ENCODE measurements at regions not wholly inside any gene's neighbourhood (a gene's known extent, or its start where the extent isn't known, plus 50 kb on each side); places are given as distances from the start of the nearest gene placed in this dataset.

- Histone ChIP-seq H3K27ac (ENCODE audit: low read length) (no peak overlapping the region), H3K4me1 (ENCODE audit: control insufficient read depth, insufficient read depth, low read length) (no peaks in the 10 kb centered on the region), H3K4me3 (ENCODE audit: low read depth in 2 of 2, low read length in 2 of 2) (no peak overlapping the region), H3K36me3 (ENCODE audit: control insufficient read depth, insufficient read depth, low read length) (no peaks in the 10 kb centered on the region), H3K27me3 (ENCODE audit: control insufficient read depth, insufficient read depth, low read length) (peaks cover 9% of the 10 kb centered on the region), H3K9me3 (ENCODE audit: control insufficient read depth, insufficient read depth, low read depth, low read length) (no peaks in the 10 kb centered on the region)
- in situ Hi-C loops (cut with HindIII; ENCODE audit: low pct_unique_long_range_greater_than_20kb, low sequenced_read_pairs): no loop called here
- POLR2A ChIA-PET: no interaction called here
- DNase-seq (ENCODE audit: low read depth, low spot score): no peak
- intact Hi-C loops (cut with micrococcal nuclease; ENCODE audit: unreplicated experiment): no loop called here
- TF ChIP-seq CTCF (IDR thresholded peaks at IDR 0.05): no peak
- TF ChIP-seq TCF7L2 (IDR thresholded peaks at IDR 0.05; ENCODE audit: low read depth, low read length): no peak
- no peak for TF ChIP-seq POLR2AphosphoS5 (IDR thresholded peaks at IDR 0.05; ENCODE audit: low read depth, low read length)
- no peak for TF ChIP-seq REST (IDR thresholded peaks at IDR 0.05; ENCODE audit: insufficient read depth in 1 of 2, low read depth in 2 of 2, low read length in 1 of 2)
- TF ChIP-seq SIN3A (IDR thresholded peaks at IDR 0.05; ENCODE audit: borderline replicate concordance, insufficient read depth, low read depth, low read length): no peak
- CTCF ChIA-PET: no interaction called here
- BruUV-seq (replicated peaks): no TSS peak
- no peak for ATAC-seq
Observed at GRCh38 chr20:5492937-5493336, 117.9 kb downstream of the GPCPD1 start.

- no peak for TF ChIP-seq POLR2AphosphoS5 (IDR thresholded peaks at IDR 0.05; ENCODE audit: low read depth, low read length)
- TF ChIP-seq TCF7L2 (IDR thresholded peaks at IDR 0.05; ENCODE audit: low read depth, low read length): no peak
- no peak for TF ChIP-seq CTCF (IDR thresholded peaks at IDR 0.05)
- intact Hi-C loops (cut with micrococcal nuclease; ENCODE audit: unreplicated experiment): no loop called here
- ATAC-seq: no peak
- Histone ChIP-seq H3K36me3 (ENCODE audit: control insufficient read depth, insufficient read depth, low read length) (no peaks in the 10 kb centered on the region), H3K4me1 (ENCODE audit: control insufficient read depth, insufficient read depth, low read length) (no peaks in the 10 kb centered on the region), H3K9me3 (ENCODE audit: control insufficient read depth, insufficient read depth, low read depth, low read length) (no peaks in the 10 kb centered on the region), H3K4me3 (ENCODE audit: low read depth in 2 of 2, low read length in 2 of 2) (no peak overlapping the region), H3K27me3 (ENCODE audit: control insufficient read depth, insufficient read depth, low read length) (peaks cover 13% of the 10 kb centered on the region), H3K27ac (ENCODE audit: low read length) (no peak overlapping the region)
- CTCF ChIA-PET: no interaction called here
- POLR2A ChIA-PET: interaction anchor here (0.5 kb wide), 1 partner anchor 365 kb away, joined by 4 read pairs; the partner anchor contains the start of gene CDS2
- no TSS peak for BruUV-seq (replicated peaks)
- in situ Hi-C loops (cut with HindIII; ENCODE audit: low pct_unique_long_range_greater_than_20kb, low sequenced_read_pairs): no loop called here
- DNase-seq (ENCODE audit: low read depth, low spot score): no peak
Observed at GRCh38 chr20:5491455-5491854, 119.4 kb downstream of the GPCPD1 start.
